Bone marrow (tissue), 2 donors: ENCODE measurements at regions not wholly inside any gene's neighbourhood (a gene's known extent, or its start where the extent isn't known, plus 50 kb on each side); places are given as distances from the start of the nearest gene placed in this dataset.
"Not testable (repeated sequence)": the region's sequence is repeated elsewhere in the genome, so short reads cannot be mapped to it uniquely, and the experiment has no call there.

Source experiments
- DNase-seq, 2 donors: peaks; one replicate each; lab custom pipeline; 2025; lab: John Stamatoyannopoulos, UW

DNA sequence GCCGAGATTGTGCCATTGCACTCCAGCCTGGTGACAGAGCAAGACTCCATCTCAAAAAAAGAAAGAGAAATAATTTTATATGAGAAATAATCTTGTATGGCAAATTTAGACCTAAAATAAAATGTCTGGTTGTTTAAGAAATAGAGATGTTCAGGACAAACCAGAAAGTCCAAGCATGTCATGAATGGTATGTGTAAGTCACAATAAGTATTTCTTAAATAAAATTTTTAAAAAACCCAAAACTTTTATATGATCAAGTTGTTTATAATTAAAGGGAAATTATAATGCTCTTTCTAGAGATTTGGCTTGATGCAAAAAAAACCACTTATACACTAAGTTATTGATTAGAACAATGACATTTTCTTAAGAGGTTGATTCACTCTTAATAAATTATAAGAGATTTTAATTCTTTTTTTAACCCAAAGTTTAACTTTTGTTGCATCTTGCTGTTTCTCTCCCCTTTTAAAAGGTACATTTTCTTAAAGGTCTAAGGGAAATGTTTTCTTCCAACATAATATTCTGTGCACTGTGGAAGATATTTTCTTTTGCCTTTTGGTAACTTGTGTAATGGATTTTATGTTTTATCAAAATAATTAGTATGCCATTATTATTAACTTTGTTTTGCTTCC, 105.7 kb downstream of the RTP4 start:
- no peak for DNase-seq

DNA sequence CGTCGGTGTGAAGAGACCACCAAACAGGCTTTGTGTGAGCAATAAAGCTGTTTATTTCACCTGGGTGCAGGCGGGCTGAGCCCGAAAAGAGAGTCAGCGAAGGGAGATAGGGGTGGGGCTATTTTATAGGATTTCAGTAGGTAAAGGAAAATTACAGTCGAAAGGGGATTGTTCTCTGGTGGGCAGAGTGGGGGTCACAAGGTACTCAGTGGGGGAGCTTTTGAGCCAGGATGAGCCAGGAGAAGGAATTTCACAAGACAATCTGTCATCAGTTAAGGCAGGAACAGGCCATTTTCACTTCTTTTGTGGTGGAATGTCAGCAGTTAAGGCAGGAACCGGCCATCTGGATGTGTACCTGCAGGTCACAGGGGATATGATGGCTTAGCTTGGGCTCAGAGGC, 98.1 kb downstream of the RTP4 start:
- DNase-seq, result not testable (repeated sequence)

DNA sequence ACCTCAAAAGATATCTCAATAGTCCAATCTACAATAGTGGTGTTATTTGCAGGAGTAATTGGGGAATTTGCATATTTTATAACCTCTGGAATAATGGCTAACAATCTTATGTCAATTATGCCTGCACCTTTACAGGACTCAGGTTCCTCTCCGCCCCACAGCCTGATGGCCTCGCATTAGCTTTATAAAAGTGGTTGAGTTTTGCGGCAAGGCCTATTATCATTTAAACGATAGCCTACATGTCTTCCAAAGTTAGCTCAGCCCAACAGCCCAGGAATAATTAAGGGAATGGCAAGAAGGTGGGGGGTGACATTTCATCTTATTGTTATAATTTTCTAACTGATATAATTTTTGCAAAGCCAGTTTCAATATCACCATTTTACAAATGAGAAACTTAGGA, 97.3 kb downstream of the RTP4 start:
- DNase-seq, result no peak

DNA sequence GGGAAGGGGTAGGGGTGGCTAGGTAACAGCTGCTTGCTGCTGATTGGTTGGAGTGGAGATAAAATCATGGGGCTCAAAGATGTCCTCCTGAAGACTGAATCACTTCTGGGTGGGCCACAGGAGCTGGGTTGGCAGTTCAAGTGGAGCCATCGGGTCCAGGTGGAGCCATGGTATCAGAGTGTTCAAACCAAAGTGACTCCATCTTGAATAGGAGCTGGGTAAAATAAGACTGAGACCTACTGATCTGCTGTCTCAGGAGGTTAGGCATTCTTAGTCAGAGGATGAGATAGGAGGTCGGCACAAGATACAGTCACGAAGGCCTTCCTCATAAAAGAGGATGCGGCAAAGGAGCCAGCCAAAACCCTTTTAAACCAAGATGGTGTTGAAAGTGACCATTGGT, 96.5 kb downstream of the RTP4 start:
- no peak for DNase-seq

DNA sequence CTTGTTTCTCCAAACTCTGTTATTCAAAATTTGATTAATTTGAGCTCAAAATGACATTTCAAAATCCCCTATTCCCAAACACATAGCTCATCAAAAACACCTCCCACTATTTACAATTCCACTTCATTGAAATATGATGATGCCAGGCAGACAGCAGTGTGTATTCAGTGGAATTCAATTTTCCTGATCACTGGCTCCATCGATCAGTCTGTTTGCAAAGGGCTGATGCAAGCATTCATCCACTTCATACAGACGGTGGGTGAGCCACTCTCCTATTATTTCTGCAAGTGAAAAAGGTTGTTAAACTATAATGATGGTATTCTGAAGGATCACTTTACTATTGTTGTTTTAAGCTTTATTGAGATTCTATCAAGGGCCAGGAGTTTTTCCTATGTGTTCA, 90.7 kb downstream of the RTP4 start:
- DNase-seq, result no peak

DNA sequence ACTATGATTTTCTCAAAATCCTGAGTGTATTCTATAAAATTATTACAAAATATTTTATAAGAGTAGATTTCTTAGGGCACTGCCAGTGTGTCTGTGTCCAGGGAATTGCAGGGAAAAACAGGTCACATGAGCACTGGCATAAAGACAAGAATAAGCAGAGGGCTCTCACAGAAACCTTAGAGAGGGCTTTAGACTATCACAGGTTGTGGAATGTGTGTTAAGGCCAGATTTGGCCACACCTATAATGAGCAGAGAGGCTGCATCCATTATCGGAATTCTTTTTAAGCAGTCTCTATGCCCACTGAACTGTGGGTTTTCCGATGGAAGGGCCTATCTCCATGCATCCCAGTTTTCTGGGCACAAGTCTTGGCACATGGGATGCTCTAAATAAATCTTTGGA, 90.2 kb downstream of the RTP4 start:
- DNase-seq, result no peak

DNA sequence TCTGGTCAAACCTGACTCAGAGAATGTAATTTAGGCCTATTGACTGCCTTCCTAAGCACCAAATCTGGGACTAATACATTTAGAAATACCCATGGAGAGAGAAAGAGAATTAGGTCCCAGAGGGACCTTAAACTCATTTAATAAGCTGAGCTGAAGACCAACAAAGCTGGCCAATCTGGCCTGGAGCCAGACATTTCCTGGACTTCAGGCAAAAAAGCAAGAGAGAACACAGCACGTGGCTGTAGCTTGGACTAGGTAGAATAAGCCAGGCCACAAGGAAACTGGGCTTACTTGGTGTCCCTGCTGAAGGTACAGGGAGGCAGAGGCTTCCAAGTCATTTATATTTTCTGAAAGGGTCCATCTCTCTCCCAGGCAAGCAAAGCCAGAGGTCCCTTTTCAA, 88.1 kb downstream of the RTP4 start:
- no peak for DNase-seq

DNA sequence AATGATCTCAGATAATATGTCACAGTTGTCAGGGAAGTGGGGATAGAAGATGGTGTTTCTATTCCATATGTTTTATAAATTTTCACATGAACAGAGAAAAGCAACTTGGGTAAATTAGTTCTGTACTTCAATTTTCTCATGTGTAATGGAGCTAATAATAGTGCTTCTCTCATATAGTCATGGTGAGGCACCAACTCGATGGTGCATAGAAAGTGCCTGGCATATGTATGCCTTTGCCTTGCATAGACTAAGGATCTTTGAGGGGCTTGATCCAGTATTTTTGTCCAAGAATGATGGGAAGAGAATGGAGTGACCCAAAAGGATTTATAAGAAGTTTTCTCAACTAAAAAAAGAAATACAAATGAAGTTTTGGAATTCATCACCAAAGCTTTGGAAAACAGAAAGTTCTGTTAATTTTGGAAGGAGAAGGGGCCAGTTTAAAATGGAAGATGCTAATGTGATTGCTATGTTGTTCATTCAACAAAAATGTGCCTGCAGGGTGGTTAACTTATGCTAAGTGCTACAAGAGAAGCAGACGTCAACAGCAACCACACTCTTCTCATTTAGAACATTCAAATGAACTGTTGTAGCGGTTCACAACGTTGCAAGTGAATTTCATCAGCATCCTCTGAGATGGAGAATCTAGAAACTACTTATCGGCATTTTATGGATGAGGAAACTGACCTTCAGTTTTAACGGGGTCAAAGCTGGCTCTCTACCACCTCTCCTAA, 86.1 kb downstream of the RTP4 start:
- DNase-seq, result no peak

DNA sequence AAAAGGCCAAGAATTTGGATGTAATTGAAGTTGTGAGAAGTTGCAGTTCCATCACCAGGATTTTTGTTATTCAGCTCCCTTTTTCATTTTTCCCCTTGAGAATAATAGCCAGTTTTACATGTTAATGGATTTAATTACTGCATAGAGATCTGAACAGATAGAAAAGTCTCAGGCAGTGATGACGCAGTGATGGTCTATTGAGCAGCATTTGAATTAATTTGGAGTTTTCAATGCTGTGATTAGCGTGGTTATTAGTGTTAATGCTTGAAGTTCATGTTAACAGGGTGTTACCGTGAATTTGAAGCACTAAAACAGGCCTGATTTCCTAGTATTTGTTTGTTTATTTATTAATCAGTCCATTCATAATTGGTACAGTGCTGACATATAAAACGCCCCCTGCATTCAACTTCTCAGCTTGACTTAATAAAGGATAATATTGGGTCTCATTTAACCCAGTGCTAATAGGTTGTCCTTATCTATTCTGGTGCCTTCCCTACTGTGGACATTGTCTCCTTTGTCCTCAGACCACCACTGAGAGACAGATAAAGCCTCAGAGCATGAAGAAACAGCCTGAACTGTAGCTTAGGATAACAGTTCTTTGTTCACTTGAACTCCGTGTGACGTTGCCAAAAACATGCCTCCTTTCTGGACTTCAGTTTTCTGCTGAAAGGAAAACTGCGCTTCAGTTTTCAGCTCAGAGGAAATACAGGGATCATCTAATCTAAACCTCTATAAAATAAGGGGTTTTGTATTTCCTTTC, 82.4 kb downstream of the RTP4 start:
- DNase-seq, result no peak

DNA sequence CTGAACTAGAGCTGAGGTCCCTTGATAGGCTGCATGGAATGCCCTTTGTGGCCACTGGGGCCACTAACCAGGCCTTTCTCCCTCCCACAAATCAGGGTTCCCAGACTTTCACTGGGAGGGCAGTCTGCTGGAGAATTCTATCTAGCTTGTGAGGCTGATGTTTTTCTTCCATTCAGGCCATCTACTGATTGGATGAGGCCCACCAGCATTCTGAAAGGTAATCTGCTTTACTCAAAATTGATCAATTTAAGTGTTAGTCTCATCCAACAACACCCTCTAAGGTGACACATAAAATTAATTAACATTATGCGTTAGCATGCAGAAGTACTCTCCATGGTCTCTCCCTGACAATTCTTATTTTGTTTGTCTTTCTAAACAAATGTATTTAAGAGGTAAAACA, 80.5 kb downstream of the RTP4 start:
- no peak for DNase-seq

DNA sequence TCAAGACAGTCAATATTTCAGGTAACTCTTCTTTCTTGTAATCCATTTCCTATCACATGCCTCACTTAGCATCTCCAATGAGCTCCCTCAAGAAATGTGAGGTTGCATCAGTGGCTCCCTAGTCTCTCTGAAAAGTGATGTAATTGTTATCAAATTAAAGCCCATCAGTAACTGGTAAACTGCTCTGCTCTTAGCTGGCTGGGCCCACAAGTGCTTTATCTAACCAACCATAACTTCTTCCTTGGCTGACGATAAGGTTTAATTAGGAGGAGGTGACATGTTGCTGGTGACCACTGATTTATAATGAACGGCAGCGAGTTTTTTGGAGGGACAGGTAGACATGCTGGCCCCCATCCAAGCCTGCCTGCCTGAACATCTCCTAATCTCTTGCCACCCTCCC, 79.6 kb downstream of the RTP4 start:
- DNase-seq, result no peak

DNA sequence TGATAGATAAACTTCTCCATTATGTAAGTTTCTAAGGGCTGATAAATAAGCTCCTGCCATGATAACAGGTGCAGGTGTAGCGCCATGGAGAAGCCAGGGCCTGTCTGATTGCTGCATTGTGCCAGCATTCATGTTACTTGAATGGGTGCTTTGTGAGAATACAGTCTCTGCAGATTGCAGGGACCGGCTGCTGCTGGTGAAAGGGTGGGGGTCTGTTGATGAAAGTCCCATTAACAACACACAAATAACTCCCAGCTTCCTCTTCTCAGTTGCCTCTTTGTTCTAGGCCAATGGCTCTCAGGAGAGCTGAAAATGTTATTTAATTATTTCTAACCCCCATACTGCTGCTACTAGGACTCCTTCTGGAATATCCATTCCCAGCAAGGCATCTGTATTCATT, 77.2 kb downstream of the RTP4 start:
- no peak for DNase-seq

DNA sequence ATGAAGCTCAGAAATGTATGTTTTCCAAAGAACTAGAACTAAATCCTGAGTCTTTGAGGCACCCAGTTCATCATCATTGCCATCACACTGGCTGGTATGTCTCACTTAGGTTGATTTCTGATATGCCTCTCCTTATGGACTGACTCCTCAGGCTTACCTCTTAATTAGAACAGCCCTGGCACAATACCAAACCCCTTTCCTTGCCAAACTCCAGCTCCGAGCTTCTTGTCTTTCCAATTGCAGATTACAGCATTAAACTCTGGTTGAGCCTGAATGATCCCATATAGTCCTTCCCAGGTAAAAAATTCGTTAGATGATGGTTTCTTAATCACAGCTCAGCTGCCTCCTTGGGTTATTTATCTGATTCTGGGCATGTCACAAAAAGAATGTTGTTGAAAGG, 66.3 kb downstream of the RTP4 start:
- no peak for DNase-seq

DNA sequence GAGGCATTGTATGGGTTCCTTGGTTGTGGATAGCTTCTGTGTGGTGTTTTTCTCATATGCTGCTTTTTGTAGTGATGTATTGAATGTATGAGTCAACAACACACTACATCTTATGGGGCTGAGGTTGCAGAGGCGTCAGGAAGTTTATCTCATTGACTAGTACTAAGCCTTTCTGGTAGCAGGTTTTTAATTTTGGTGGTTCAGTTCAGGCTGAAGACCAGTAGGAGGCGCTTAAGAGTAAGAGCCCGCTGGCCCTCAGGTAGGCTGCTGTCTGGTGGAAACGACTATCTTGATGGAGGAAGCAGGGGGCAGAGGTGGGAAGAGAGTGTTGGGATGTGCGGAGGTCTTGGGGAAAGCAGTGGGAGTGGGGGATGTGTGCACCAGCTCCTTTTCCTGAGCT, 62.4 kb downstream of the RTP4 start:
- no peak for DNase-seq
